Suprapubic skin (tissue), 4 donors: ENCODE measurements at regions not wholly inside any gene's neighbourhood (a gene's known extent, or its start where the extent isn't known, plus 50 kb on each side); places are given as distances from the start of the nearest gene placed in this dataset.

Experiments used
- DNase-seq, 2 donors: peaks; one replicate each; pipeline ENCODE4 v3.0.0-alpha.2; 2019; ENCODE audit warnings: low spot score in 2 of 2
- H3K27ac ChIP-seq: fragments of 200-600 bp; sonication (generic); one replicate; pipeline ENCODE4 v1.5.1; 2019
- H3K27me3 ChIP-seq: fragments of 200-600 bp; sonication (generic); one replicate; pipeline ENCODE4 v1.5.1; 2019
- H3K36me3 ChIP-seq: fragments of 200-600 bp; sonication (generic); one replicate; pipeline ENCODE4 v1.5.1; 2019
- H3K4me1 ChIP-seq: fragments of 200-600 bp; sonication (generic); one replicate; pipeline ENCODE4 v1.5.1; 2019
- H3K4me3 ChIP-seq: fragments of 200-600 bp; sonication (generic); one replicate; pipeline ENCODE4 v1.5.1; 2019; ENCODE audit warnings: mild to moderate bottlenecking
- H3K9me3 ChIP-seq: fragments of 200-600 bp; sonication (generic); one replicate; pipeline ENCODE4 v1.5.1; 2019
- CTCF ChIP-seq, 2 donors: fragments of 200-600 bp in 1 of 2; fragments of 450-650 bp in 1 of 2; sonication (generic) in 1 of 2; IDR thresholded peaks; one replicate each; pipeline ENCODE4 v1.5.1; 2016 to 2019; ENCODE audit warnings: antibody characterized with exemption in 2 of 2, mild to moderate bottlenecking in 1 of 2, moderate library complexity in 1 of 2
- EP300 ChIP-seq: sonication (generic); formaldehyde crosslinking; IDR thresholded peaks from one replicate; pipeline ENCODE4 v1.6.1; 2017; ENCODE audit warnings: antibody characterized with exemption
- POLR2A ChIP-seq, 2 donors: fragments of 450-650 bp; IDR thresholded peaks; one replicate each; pipeline ENCODE4 v1.6.1; 2017; ENCODE audit warnings: antibody characterized with exemption in 2 of 2, mild to moderate bottlenecking in 2 of 2, moderate library complexity in 2 of 2
- POLR2AphosphoS5 ChIP-seq, 3 donors: sonication (generic); formaldehyde crosslinking; IDR thresholded peaks; one replicate each; pipeline ENCODE4 v1.6.1; 2017; ENCODE audit warnings: antibody characterized with exemption in 3 of 3
- WGBS: methylation state at CpG from one replicate; pipeline ENCODE4 v1.1.5; 2018; 5-methylcytosine and 5-hydroxymethylcytosine counted together

GRCh38 chr20:48236000-48236970, 451.0 kb upstream of the SULF2 start:
- Histone ChIP-seq H3K27ac (no peak overlapping the region), H3K36me3 (no peaks in the 10 kb centered on the region), H3K4me1 (no peaks in the 10 kb centered on the region), H3K27me3 (no peaks in the 10 kb centered on the region), H3K9me3 (no peaks in the 10 kb centered on the region), H3K4me3 (no peak overlapping the region)
- peak in 1 of 2 donors; percentile 18 for DNase-seq
- WGBS: 52% methylated on average over 10 of the region's 10 CpGs
- no peak for TF ChIP-seq EP300
- TF ChIP-seq CTCF (IDR thresholded peaks at IDR 0.05): no peak
- TF ChIP-seq POLR2A (IDR thresholded peaks at IDR 0.05): no peak
- TF ChIP-seq POLR2AphosphoS5 (IDR thresholded peaks at IDR 0.05): no peak

GRCh38 chr20:48234951-48235350, 449.7 kb upstream of the SULF2 start:
- 78% methylated on average over 6 of the region's 6 CpGs for WGBS
- Histone ChIP-seq H3K36me3 (no peaks in the 10 kb centered on the region), H3K4me3 (no peak overlapping the region), H3K27me3 (peaks cover 5% of the 10 kb centered on the region), H3K4me1 (no peaks in the 10 kb centered on the region), H3K9me3 (no peaks in the 10 kb centered on the region), H3K27ac (no peak overlapping the region)
- no peak for TF ChIP-seq POLR2A (IDR thresholded peaks at IDR 0.05)
- no peak for TF ChIP-seq EP300
- no peak for TF ChIP-seq CTCF (IDR thresholded peaks at IDR 0.05)
- no peak for TF ChIP-seq POLR2AphosphoS5 (IDR thresholded peaks at IDR 0.05)
- no peak for DNase-seq

- H3K4me1 ChIP-seq: no peaks in the 10 kb centered on the region
- H3K36me3 ChIP-seq: no peaks in the 10 kb centered on the region
- WGBS: 95% methylated on average over 4 of the region's 4 CpGs
- DNase-seq: no peak
- no peak overlapping the region for H3K27ac ChIP-seq
- H3K9me3 ChIP-seq: no peaks in the 10 kb centered on the region
- H3K4me3 ChIP-seq: no peak overlapping the region
- H3K27me3 ChIP-seq: peaks cover 5% of the 10 kb centered on the region
- TF ChIP-seq POLR2A (IDR thresholded peaks at IDR 0.05): no peak
These were observed 446.1 kb upstream of the SULF2 start for GRCh38 chr20:48231253-48231930.

GRCh38 chr20:48230216-48230615, 444.9 kb upstream of the SULF2 start:
- 62% methylated on average over 5 of the region's 5 CpGs for WGBS

GRCh38 chr20:48227381-48227780, 442.1 kb upstream of the SULF2 start:
- Histone ChIP-seq H3K27me3 (peaks cover 15% of the 10 kb centered on the region), H3K27ac (no peak overlapping the region), H3K36me3 (no peaks in the 10 kb centered on the region), H3K4me1 (no peaks in the 10 kb centered on the region), H3K4me3 (no peak overlapping the region), H3K9me3 (no peaks in the 10 kb centered on the region)
- TF ChIP-seq POLR2A (IDR thresholded peaks at IDR 0.05) (no peak), POLR2AphosphoS5 (IDR thresholded peaks at IDR 0.05) (no peak), CTCF (IDR thresholded peaks at IDR 0.05) (no peak), EP300 (no peak)
- DNase-seq: no peak
- 73% methylated on average over 5 of the region's 5 CpGs for WGBS

More at GRCh38 chr20:48230216-48230615, 444.9 kb upstream of the SULF2 start:
- no peak for DNase-seq
- Histone ChIP-seq H3K4me3 (no peak overlapping the region), H3K4me1 (no peaks in the 10 kb centered on the region), H3K36me3 (no peaks in the 10 kb centered on the region), H3K9me3 (no peaks in the 10 kb centered on the region), H3K27ac (no peak overlapping the region), H3K27me3 (peaks cover 5% of the 10 kb centered on the region)
- no peak for TF ChIP-seq CTCF (IDR thresholded peaks at IDR 0.05)
- TF ChIP-seq POLR2AphosphoS5 (IDR thresholded peaks at IDR 0.05): no peak
- TF ChIP-seq EP300: no peak
- no peak for TF ChIP-seq POLR2A (IDR thresholded peaks at IDR 0.05)
